HEK293 (cell line): ENCODE measurements at regions not wholly inside any gene's neighbourhood (a gene's known extent, or its start where the extent isn't known, plus 50 kb on each side); places are given as distances from the start of the nearest gene placed in this dataset.

Experiments used
- BCL11A ChIP-seq: fragments of 450-650 bp; formaldehyde crosslinking; IDR thresholded peaks from 2 replicates; pipeline ENCODE4 v1.5.1; 2016; ENCODE audit warnings: low read depth, missing biosample characterization, missing genetic modification characterization
- SCRT1 ChIP-seq: fragments of 450-650 bp; formaldehyde crosslinking; IDR thresholded peaks from 2 replicates; pipeline ENCODE4 v1.5.1; 2016; ENCODE audit warnings: missing biosample characterization, missing genetic modification characterization, borderline replicate concordance
- TCF7L2 ChIP-seq: IDR thresholded peaks from 2 replicates; pipeline ENCODE4 v1.6.1; 2011; ENCODE audit warnings: low read depth, mild to moderate bottlenecking, inconsistent platforms, low read length, moderate library complexity, borderline replicate concordance
- ZNF121 ChIP-seq: fragments of 450-650 bp; formaldehyde crosslinking; IDR thresholded peaks from 2 replicates; pipeline ENCODE4 v1.5.1; 2016; ENCODE audit warnings: missing biosample characterization, missing genetic modification characterization
- ZNF24 ChIP-seq: fragments of 450-650 bp; formaldehyde crosslinking; IDR thresholded peaks from 2 replicates; pipeline ENCODE4 v1.5.1; 2016; ENCODE audit warnings: missing biosample characterization, missing genetic modification characterization
- ZNF416 ChIP-seq: fragments of 450-650 bp; formaldehyde crosslinking; IDR thresholded peaks from 2 replicates; pipeline ENCODE4 v1.5.1; 2016; ENCODE audit warnings: missing biosample characterization, missing genetic modification characterization
- ZNF621 ChIP-seq: fragments of 450-650 bp; formaldehyde crosslinking; IDR thresholded peaks from 2 replicates; pipeline ENCODE4 v1.5.1; 2017; ENCODE audit warnings: missing biosample characterization, missing genetic modification characterization
- ZNF654 ChIP-seq: fragments of 450-650 bp; formaldehyde crosslinking; IDR thresholded peaks from 2 replicates; pipeline ENCODE4 v1.5.1; 2016; ENCODE audit warnings: low read depth, missing biosample characterization, missing genetic modification characterization
- ZNF658 ChIP-seq: fragments of 450-650 bp; formaldehyde crosslinking; IDR thresholded peaks from 2 replicates; pipeline ENCODE4; 2016; ENCODE audit warnings: missing biosample characterization, missing genetic modification characterization
- ZNF707 ChIP-seq: fragments of 450-650 bp; formaldehyde crosslinking; IDR thresholded peaks from 2 replicates; pipeline ENCODE4 v1.5.1; 2016; ENCODE audit warnings: missing biosample characterization, missing genetic modification characterization
- ZNF747 ChIP-seq: fragments of 450-650 bp; formaldehyde crosslinking; IDR thresholded peaks from 2 replicates; pipeline ENCODE4 v1.5.1; 2016; ENCODE audit warnings: missing biosample characterization, missing genetic modification characterization
- ZNF76 ChIP-seq: fragments of 450-650 bp; formaldehyde crosslinking; IDR thresholded peaks from 2 replicates; pipeline ENCODE4; 2016; ENCODE audit warnings: low read depth, missing biosample characterization, missing genetic modification characterization, borderline replicate concordance
- TF ChIP-seq, protein P1 (sequence below): fragments of 450-650 bp; formaldehyde crosslinking; IDR thresholded peaks from 2 replicates; pipeline ENCODE4 v1.5.1; 2016; ENCODE audit warnings: missing biosample characterization, missing genetic modification characterization

DNA sequence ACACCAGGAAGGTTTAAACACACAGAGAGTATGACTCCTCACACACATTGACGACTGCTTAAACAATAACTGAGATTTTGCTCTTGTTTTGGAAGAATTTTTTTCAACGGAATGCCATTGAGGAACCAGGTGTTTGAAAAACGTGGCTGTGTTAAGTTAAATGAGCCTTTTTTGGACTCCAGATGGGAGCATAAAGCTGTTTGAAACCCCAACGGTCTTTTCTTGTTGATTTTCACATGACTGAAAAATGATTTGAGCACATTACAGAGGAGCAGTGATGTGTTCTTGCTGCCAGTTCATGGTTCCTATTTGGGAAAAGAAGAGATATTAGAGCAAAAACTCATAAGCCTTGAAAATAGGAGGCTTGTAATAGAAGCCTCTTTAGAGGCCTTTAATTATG is 97.8 kb upstream of the SELENOK start:
- no peak for TF ChIP-seq BCL11A (tag by site-specific recombination)
- no peak for TF ChIP-seq ZNF747 (tag by site-specific recombination)
- TF ChIP-seq, protein P1, sequence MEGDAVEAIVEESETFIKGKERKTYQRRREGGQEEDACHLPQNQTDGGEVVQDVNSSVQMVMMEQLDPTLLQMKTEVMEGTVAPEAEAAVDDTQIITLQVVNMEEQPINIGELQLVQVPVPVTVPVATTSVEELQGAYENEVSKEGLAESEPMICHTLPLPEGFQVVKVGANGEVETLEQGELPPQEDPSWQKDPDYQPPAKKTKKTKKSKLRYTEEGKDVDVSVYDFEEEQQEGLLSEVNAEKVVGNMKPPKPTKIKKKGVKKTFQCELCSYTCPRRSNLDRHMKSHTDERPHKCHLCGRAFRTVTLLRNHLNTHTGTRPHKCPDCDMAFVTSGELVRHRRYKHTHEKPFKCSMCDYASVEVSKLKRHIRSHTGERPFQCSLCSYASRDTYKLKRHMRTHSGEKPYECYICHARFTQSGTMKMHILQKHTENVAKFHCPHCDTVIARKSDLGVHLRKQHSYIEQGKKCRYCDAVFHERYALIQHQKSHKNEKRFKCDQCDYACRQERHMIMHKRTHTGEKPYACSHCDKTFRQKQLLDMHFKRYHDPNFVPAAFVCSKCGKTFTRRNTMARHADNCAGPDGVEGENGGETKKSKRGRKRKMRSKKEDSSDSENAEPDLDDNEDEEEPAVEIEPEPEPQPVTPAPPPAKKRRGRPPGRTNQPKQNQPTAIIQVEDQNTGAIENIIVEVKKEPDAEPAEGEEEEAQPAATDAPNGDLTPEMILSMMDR (tag by site-specific recombination) = no peak
- TF ChIP-seq ZNF121 (tag by site-specific recombination) = no peak
- TF ChIP-seq ZNF24 (tag by site-specific recombination) = no peak
- no peak for TF ChIP-seq TCF7L2
- TF ChIP-seq ZNF76 (tag by site-specific recombination) = no peak
- no peak for TF ChIP-seq SCRT1 (tag by site-specific recombination)
- TF ChIP-seq ZNF707 (tag by site-specific recombination) = no peak
- no peak for TF ChIP-seq ZNF416 (tag by site-specific recombination)
- TF ChIP-seq ZNF658 (tag by site-specific recombination) = no peak
- no peak for TF ChIP-seq ZNF654 (tag by site-specific recombination)
- TF ChIP-seq ZNF621 (tag by site-specific recombination) = no peak
